HCT116 (cell line): ENCODE measurements at regions not wholly inside any gene's neighbourhood (a gene's known extent, or its start where the extent isn't known, plus 50 kb on each side); places are given as distances from the start of the nearest gene placed in this dataset.

Experiments
- ATAC-seq: fragments of 200-7000 bp; cut with Tn5 transposase; 2 replicates; pipeline ENCODE4 v1.9.1; 2020; ENCODE audit warnings: mild to moderate bottlenecking, moderate library complexity
- BruUV-seq: library from RNA; stranded (reverse); fragments of 400-500 nt; replicated peaks from 2 replicates; lab custom pipeline; 2021; lab: Mats Ljungman, UMichigan
- CTCF ChIA-PET: fragments of 300-600 bp; sonication (Branson Sonifier 250); formaldehyde crosslinking; loops from one replicate; lab custom pipeline; 2021; ENCODE audit warnings: antibody characterized with exemption; lab: Charles Lee
- POLR2A ChIA-PET: fragments of 300-600, 350-600 bp; sonication (Branson Sonifier 250); formaldehyde crosslinking; loops from one replicate; lab custom pipeline; 2021; ENCODE audit warnings: antibody characterized with exemption; lab: Charles Lee
- RAD21 ChIA-PET, 2 experiments: fragments of 300-600 bp; sonication (Branson Sonifier 250); formaldehyde crosslinking; loops; one replicate each; lab custom pipeline; 2023; ENCODE audit warnings: low total read pairs in 2 of 2; ENCODE audit not compliant: uncharacterized antibody in 2 of 2, unreplicated experiment in 2 of 2, low non-redundant PET in 1 of 2; lab: Charles Lee
- DNase-seq: peaks from one replicate; pipeline ENCODE4 v3.0.0-alpha.2; 2010; ENCODE audit warnings: low read depth, low spot score
- H2AFZ ChIP-seq: fragments of 200-600 bp; shearing (Covaris generic), sonication (generic); 2 replicates; pipeline ENCODE4 v1.6.1; 2017; ENCODE audit warnings: low read depth, mixed run types, mixed read lengths, antibody characterized with exemption, low read length; ENCODE audit not compliant: poor library complexity, severe bottlenecking
- H3K27ac ChIP-seq: 2 replicates; pipeline ENCODE4 v1.5.1; 2012; ENCODE audit warnings: low read depth, low read length
- H3K27me3 ChIP-seq: fragments of 200-600 bp; sonication (generic); 2 replicates; pipeline ENCODE4 v1.6.1; 2016; ENCODE audit warnings: mixed run types, low read length, mixed read lengths; ENCODE audit not compliant: insufficient read depth
- H3K36me3 ChIP-seq, 2 experiments: fragments of 200-500 bp in 1 of 2; fragments of 200-600 bp in 1 of 2; sonication (Bioruptor generic) in 1 of 2; sonication (generic) in 1 of 2; 2 replicates each; pipeline versions ENCODE4 v1.5.1 to v1.6.1; 2014 to 2016; ENCODE audit warnings: low read length in 2 of 2, inconsistent platforms in 1 of 2, mixed read lengths in 1 of 2, mixed run types in 1 of 2; ENCODE audit not compliant: insufficient read depth in 2 of 2, control insufficient read depth in 1 of 2
- H3K4me1 ChIP-seq, 2 experiments: fragments of 200-600 bp in 1 of 2; sonication (generic) in 1 of 2; 2 replicates each; pipeline versions ENCODE4 v1.5.1 to v1.6.1; 2012 to 2017; ENCODE audit warnings: low read length in 2 of 2, inconsistent platforms in 1 of 2, mild to moderate bottlenecking in 1 of 2, mixed read lengths in 1 of 2, mixed run types in 1 of 2, moderate library complexity in 1 of 2; ENCODE audit not compliant: insufficient read depth in 2 of 2, control insufficient read depth in 1 of 2
- H3K4me2 ChIP-seq: fragments of 200-600 bp; sonication (generic); 2 replicates; pipeline ENCODE4 v1.6.1; 2017; ENCODE audit warnings: mixed run types, low read length, mixed read lengths
- H3K4me3 ChIP-seq, 2 experiments: fragments of 200-600 bp in 1 of 2; sonication (generic) in 1 of 2; replicated peaks in 1 of 2; 2 replicates each; pipeline ENCODE4 v1.5.1; 2011 to 2016; ENCODE audit warnings: low read length in 2 of 2, control low read depth in 1 of 2, low read depth in 1 of 2, mild to moderate bottlenecking in 1 of 2, mixed read lengths in 1 of 2, mixed run types in 1 of 2
- H3K79me2 ChIP-seq: fragments of 200-600 bp; sonication (generic); 2 replicates; pipeline ENCODE4 v1.6.1; 2017; ENCODE audit warnings: mild to moderate bottlenecking, mixed run types, low read length, moderate library complexity, mixed read lengths; ENCODE audit not compliant: insufficient read depth
- H3K9ac ChIP-seq: fragments of 200-600 bp; sonication (generic); 2 replicates; pipeline ENCODE4 v1.6.1; 2016; ENCODE audit warnings: low read length, mixed read lengths
- H3K9me2 ChIP-seq: fragments of 200-600 bp; sonication (generic), shearing (Covaris generic); 2 replicates; pipeline ENCODE4 v1.6.1; 2017; ENCODE audit warnings: mixed run types, mild to moderate bottlenecking, moderate library complexity; ENCODE audit not compliant: insufficient read depth
- H3K9me3 ChIP-seq, 2 experiments: fragments of 200-500 bp in 1 of 2; fragments of 200-600 bp in 1 of 2; sonication (Bioruptor generic) in 1 of 2; sonication (generic) in 1 of 2; 2 replicates each; pipeline ENCODE4 v1.6.1; 2014 to 2017; ENCODE audit warnings: low read length in 2 of 2, mixed read lengths in 2 of 2, inconsistent platforms in 1 of 2, low read depth in 1 of 2, mild to moderate bottlenecking in 1 of 2, mixed run types in 1 of 2, moderate library complexity in 1 of 2; ENCODE audit not compliant: control insufficient read depth in 1 of 2, insufficient read depth in 1 of 2
- H4K20me1 ChIP-seq: fragments of 200-600 bp; sonication (generic), shearing (Covaris generic); 2 replicates; pipeline ENCODE4 v1.6.1; 2017; ENCODE audit warnings: mixed run types, mild to moderate bottlenecking, moderate library complexity; ENCODE audit not compliant: insufficient read depth
- CBX3 ChIP-seq: IDR thresholded peaks from 2 replicates; pipeline ENCODE4 v1.6.1; 2012; ENCODE audit warnings: low read depth
- CTCF ChIP-seq, 3 experiments: fragments of 200-600 bp in 1 of 3; sonication (generic) in 1 of 3; IDR thresholded peaks in 2 of 3; conservative IDR thresholded peaks in 1 of 3; 2 replicates each; pipeline ENCODE4 v1.5.1; 2012 to 2017; ENCODE audit warnings: low read depth in 2 of 3, low read length in 2 of 3, antibody characterized with exemption in 1 of 3, borderline replicate concordance in 1 of 3, control low read depth in 1 of 3, mild to moderate bottlenecking in 1 of 3, mixed read lengths in 1 of 3, mixed run types in 1 of 3, moderate library complexity in 1 of 3; ENCODE audit not compliant: insufficient read depth in 1 of 3
- ELF1 ChIP-seq: IDR thresholded peaks from 2 replicates; pipeline ENCODE4 v1.6.1; 2012; ENCODE audit warnings: low read depth, borderline replicate concordance
- EZH2 ChIP-seq: fragments of 200-600 bp; sonication (generic); IDR thresholded peaks from 2 replicates; pipeline ENCODE4 v1.6.1; 2017; ENCODE audit warnings: antibody characterized with exemption, mixed run types
- FOSL1 ChIP-seq: IDR thresholded peaks from 2 replicates; pipeline ENCODE4 v1.6.1; 2012; ENCODE audit warnings: low read depth
- POLR2A ChIP-seq: IDR thresholded peaks from 2 replicates; pipeline ENCODE4 v1.7.0; 2011; ENCODE audit warnings: borderline replicate concordance; ENCODE audit not compliant: insufficient read depth, insufficient read length; ENCODE audit errors: extremely low read depth
- SP1 ChIP-seq: IDR thresholded peaks from 2 replicates; pipeline ENCODE4 v1.6.1; 2012; ENCODE audit warnings: low read depth
- TCF7L2 ChIP-seq: IDR thresholded peaks from 2 replicates; pipeline ENCODE4 v1.7.0; 2011; ENCODE audit warnings: borderline replicate concordance, inconsistent platforms; ENCODE audit not compliant: insufficient read depth, insufficient read length; ENCODE audit errors: extremely low read depth
- ZFX ChIP-seq: fragments of 450-650 bp; IDR thresholded peaks from 2 replicates; pipeline ENCODE4 v1.6.1; 2017
- intact Hi-C: fragments of 100-400 bp; cut with micrococcal nuclease; formaldehyde crosslinking; loops from 2 replicates; pipeline ENCODE4 v1.10.0; 2022
- TF ChIP-seq, protein P1 (sequence below): IDR thresholded peaks from 2 replicates; pipeline ENCODE4 v1.6.1; 2011; ENCODE audit warnings: mild to moderate bottlenecking, low read length, moderate library complexity; ENCODE audit not compliant: insufficient replicate concordance; ENCODE audit errors: extremely low read depth

- TF ChIP-seq, protein P1, sequence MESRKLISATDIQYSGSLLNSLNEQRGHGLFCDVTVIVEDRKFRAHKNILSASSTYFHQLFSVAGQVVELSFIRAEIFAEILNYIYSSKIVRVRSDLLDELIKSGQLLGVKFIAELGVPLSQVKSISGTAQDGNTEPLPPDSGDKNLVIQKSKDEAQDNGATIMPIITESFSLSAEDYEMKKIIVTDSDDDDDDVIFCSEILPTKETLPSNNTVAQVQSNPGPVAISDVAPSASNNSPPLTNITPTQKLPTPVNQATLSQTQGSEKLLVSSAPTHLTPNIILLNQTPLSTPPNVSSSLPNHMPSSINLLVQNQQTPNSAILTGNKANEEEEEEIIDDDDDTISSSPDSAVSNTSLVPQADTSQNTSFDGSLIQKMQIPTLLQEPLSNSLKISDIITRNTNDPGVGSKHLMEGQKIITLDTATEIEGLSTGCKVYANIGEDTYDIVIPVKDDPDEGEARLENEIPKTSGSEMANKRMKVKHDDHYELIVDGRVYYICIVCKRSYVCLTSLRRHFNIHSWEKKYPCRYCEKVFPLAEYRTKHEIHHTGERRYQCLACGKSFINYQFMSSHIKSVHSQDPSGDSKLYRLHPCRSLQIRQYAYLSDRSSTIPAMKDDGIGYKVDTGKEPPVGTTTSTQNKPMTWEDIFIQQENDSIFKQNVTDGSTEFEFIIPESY, result no peak
- no peak for TF ChIP-seq TCF7L2
- TF ChIP-seq ELF1, result no peak
- no peak for TF ChIP-seq EZH2
- TF ChIP-seq CBX3, result 0 out of 2 replicates have a peak, but pooled peaks have one; percentile 37
- TF ChIP-seq POLR2A, result no peak
- TF ChIP-seq SP1, result no peak
- TF ChIP-seq CTCF (IDR thresholded peaks at IDR 0.05 in 2 of 3, conservative IDR thresholded peaks at IDR 0.05 in 1 of 3; ENCODE audit: borderline replicate concordance in 1 of 3, insufficient read depth in 1 of 3, low read depth in 2 of 3, low read length in 2 of 3), result peak; percentile 63 to 66 (median 65); a peak in 5 of 6 replicates
- no peak for TF ChIP-seq ZFX
Observed at GRCh38 chr20:50380697-50381040, 129.5 kb upstream of the PTPN1 start (continued).

GRCh38 chr20:50381075-50381732, 129.0 kb upstream of the PTPN1 start:
- ATAC-seq (peak; percentile 27; the same call in 1 of the 2 replicates), DNase-seq (no peak)
- Histone ChIP-seq H3K79me2 (no peaks in the 10 kb centered on the region), H3K4me3 (no peak overlapping the region), H3K4me1 (peaks cover 14 to 23% of the 10 kb centered on the region in 2 experiments), H3K4me2 (0 out of 2 replicates have a peak overlapping the region, but pooled peaks have one; percentile 9), H3K27me3 (no peaks in the 10 kb centered on the region), H3K9ac (no peak overlapping the region), H3K27ac (no peak overlapping the region), H4K20me1 (no peaks in the 10 kb centered on the region), H3K9me2 (no peaks in the 10 kb centered on the region), H3K9me3 (no peaks in the 10 kb centered on the region), H3K36me3 (no peaks in the 10 kb centered on the region), H2AFZ (peak overlapping the region; percentile 20)
- ChIA-PET POLR2A (interaction anchor here (1.6 kb wide), 1 partner anchor 12 kb away, joined by 4 read pairs; no protein-coding TSS in a partner anchor), CTCF (no interaction called here), RAD21 (no interaction called here)
- no TSS peak for BruUV-seq
- TF ChIP-seq FOSL1 (no peak), CTCF (IDR thresholded peaks at IDR 0.05 in 2 of 3, conservative IDR thresholded peaks at IDR 0.05 in 1 of 3; ENCODE audit: borderline replicate concordance in 1 of 3, insufficient read depth in 1 of 3, low read depth in 2 of 3, low read length in 2 of 3) (0 out of 6 replicates have a peak, but pooled peaks of 1 of the 3 experiments have one; percentile 1)
- intact Hi-C loops, result no loop called here
